HG02642 (cell line): ENCODE measurements at regions not wholly inside any gene's neighbourhood (a gene's known extent, or its start where the extent isn't known, plus 50 kb on each side); places are given as distances from the start of the nearest gene placed in this dataset.
"Not testable (repeated sequence)": the region's sequence is repeated elsewhere in the genome, so short reads cannot be mapped to it uniquely, and the experiment has no call there.

Source experiments
- ATAC-seq: cut with Tn5 transposase; IDR thresholded peaks from one replicate; pipeline ENCODE4 v1.9.1; 2021; ENCODE audit warnings: mild to moderate bottlenecking; ENCODE audit not compliant: unreplicated experiment, poor library complexity

DNA sequence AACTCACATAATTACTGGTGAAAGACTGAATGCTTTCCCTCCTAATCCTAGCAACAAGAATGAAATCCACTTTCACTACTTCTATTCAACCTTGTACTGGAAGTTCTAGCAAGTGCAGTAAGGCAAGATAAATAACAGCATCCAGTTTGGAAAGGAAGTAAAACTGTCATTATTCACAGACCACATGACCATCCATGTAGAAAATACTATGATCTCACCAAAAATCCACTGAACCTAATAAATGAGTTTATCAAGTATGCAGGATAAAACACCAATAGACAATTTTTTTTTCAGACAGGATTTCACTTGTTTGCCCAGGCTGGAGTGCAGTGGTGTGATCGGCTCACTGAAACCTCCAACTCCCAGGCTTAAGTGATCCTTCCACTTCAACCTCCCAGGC lies 117.7 kb downstream of the TMEM167A start:
- no peak for ATAC-seq

DNA sequence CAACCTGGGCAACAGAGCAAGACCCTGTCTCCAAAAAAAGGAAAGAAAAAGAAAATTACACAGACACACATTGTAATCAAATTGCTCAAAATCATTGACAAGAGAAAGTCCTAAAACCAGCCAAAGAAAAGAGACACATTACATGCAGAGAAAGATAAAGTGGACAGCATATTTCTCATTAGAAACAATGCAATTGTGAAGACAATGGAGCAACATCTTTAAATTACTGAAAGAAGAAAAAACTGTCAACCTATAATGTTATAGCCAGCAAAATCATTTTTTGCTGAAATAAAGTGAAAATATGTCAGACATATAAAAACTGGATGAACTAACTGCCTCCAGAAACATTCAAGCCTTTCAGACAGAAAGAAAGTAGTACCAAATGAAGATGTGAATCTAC lies 120.6 kb downstream of the TMEM167A start:
- no peak for ATAC-seq

DNA sequence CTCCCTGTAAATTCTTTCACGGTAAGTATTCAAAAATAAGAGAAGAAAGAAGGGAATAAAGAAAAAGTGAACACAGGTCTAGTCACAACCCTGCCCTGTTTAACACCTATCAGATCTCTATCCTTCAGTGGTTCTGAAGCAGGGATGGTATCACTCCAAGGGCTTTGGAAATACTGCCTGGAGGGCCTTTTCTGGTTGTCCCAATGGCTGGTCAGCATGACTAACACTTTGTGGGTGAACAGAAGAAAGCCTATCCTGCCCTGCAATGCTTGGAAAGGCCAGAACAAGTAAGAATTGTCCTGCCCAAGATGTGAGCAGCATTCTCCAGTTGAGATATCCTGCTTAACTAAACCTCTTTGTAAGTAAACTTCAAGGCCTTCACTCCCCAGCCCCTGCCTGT lies 124.9 kb downstream of the TMEM167A start:
- ATAC-seq: no peak

DNA sequence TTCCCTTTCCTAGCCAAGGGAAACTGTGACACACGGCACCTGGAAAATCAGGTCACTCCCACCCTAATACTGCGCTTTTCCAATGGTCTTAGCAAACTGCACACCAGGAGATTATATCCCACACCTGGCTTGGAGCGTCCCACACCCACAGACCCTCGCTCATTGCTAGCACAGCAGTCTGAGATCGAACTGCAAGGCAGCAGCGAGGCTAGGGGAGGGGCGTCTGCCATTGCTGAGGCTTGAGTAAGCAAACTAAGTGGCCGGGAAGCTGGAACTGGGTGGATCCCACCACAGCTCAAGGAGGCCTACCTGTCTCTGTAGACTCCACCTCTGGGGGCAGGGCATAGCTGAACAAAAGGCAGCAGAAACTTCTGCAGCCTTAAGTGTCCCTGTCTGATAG lies 132.9 kb downstream of the TMEM167A start:
- not testable (repeated sequence) for ATAC-seq

DNA sequence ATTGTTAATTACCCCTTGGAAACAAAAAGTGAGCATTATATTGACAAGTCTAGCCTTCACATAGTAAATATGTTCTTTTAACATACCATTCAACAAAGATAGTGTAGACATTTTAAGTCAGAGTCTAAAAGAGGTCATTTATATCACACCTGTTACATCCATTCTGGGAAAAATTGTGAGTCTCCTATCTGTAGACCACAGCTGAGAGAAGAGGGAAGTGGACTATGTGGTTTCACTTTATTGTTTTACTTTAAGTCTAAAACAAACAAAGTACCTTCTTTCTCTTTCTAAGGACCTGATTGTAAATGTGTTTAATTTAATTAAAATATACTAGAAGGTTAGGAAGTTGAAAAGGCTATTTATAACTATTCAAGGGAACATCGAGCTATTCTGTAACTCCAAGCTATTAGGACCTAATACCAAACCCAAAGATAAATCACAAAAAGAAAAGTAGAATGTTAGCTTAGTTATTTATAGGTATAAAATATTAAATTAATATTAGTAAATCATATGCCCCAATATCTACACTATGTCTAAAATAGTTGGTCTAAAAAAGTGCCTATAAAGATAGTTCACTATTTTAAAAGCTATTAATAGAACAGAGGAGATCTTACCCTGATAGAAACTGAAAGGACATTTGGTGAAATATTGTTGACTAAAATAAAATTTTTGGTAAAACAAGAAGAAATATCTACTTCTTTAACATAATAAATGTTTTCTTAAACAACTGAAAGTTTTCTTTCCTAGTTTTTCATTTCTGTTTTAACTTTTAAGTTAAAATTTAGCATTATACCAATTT lies 134.9 kb downstream of the TMEM167A start:
- ATAC-seq: no peak

DNA sequence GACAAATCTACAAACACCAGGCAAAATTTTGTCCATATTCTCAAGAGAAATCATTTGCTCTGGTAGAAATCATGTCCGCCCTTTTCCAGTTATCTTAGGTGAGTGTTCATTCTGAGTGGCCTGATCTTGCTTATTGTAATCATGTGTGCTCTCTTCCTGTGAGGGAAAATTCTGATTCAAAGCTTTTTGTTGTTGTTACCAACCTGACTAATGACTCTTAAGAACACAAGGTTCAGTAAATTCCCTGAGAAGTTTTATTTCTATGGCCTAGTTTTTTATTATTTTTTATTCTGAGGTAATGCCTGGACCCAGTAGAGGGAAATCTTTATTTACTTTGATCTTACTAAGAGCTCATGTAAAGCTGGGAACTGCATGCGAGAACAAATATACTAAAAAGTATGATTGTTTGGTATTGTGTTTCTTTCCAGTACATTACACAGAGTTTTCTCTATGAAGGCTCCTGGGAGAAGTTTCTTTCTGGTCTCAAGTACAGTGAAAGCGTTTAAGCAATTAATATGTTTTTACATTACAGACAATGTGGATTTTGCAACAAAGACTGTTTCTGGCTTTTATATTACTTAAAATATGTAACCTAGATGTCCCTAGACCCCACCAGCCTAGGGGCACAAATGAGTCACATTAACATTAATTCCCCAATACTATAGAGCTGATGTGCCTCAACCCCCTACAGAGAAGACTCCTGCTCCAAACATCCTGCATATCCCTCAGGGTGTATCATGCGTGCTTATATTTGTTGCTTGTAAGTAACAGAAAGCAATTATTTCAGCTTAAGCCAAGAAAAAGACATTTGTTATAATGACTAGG lies 138.1 kb downstream of the TMEM167A start:
- ATAC-seq: no peak

DNA sequence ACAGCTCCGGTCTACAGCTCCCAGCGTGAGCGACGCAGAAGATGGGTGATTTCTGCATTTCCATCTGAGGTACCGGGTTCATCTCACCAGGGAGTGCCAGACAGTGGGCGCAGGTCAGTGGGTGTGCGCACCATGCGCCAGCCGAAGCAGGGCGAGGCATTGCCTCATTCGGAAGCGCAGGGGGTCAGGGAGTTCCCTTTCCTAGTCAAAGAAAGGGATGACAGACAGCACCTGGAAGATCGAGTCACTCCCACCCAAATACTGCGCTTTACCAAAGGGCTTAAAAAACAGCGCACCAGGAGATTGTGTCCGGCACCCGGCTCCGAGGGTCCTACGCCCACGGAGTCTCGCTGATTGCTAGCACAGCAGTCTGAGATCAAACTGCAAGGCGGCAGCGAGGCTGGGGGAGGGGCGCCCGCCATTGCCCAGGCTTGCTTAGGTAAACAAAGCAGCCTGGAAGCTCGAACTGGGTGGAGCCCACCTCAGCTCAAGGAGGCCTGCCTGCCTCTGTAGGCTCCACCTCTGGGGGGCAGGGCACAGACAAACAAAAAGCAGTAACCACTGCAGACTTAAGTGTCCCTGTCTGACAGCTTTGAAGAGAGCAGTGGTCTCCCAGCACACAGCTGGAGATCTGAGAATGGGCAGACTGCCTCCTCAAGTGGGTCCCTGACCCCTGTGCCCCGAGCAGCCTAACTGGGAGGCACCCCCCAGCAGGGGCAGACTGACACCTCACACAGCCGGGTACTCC lies 144.5 kb downstream of the TMEM167A start:
- not testable (repeated sequence) for ATAC-seq

DNA sequence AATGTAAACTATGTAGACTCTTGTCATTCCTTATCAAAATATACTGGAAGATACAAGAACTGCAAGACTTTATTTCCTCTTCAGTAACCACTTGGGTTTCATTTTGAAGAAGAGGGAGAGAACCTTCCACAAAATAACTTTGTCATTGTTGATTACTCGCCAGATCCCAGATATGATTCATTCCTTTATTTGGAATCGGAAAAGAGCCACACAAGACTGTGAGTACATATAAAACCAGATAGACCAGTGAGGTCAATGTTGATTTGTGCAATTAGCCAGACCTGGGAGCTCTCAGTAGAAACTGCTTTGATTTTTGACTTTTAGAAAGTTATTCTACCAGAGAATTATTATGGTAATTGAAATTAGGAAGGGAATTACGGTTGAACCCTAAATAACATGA lies 146.1 kb downstream of the TMEM167A start:
- ATAC-seq: no peak

DNA sequence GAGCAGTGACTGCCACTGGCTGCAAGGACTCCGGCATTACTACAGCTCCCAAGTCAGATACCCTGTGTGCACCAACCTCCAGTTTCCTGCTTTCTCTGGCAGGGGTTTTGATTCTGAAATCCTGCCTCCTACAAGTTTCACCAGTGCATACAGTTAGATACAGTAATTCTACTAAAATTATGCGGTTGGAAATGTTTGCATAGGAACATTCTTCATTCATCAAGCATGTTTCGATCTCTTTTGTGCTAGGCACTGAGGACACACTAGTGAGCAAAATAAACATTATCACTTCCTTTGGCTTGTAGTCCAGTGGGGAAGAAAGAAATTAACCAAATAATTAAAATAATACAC lies 152.2 kb downstream of the TMEM167A start:
- ATAC-seq: no peak

DNA sequence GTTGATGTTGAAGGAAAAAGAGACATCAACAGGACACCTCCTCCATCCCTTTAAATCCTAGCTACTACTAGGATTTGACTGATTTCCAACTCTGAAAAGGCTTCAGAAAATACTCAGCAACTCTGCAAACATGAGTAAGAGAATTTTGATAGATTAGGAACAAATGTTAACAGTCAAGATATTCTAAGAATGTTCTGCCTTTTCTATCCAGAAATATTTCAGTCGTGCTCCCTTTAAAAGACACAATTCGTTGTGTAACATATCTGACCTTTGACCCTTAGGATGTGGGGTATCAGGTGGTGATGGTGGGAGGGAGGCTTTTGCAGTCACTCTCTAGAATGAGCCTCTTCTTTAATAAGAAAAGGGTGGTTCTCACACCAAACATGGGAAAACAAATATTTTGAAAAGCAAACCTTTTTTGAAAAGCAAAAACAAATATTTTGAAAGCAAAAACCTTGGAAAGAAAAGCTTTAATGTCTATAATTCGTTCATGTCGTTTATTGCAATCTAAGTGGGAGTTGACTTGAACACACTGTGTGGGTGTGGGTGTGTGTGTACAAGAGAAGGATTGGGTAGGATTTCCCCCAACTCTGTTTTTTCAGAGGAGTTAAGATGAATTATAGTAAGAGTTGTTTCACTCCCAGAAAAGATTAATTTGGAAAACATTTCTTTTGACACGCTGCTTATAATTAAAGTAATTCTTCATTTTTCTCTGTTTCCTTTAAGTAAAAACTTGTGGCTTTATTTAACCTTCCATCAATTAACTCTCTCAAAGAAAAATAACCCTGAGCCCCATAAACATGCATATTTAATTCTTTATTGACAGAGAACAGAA lies 152.8 kb downstream of the TMEM167A start:
- no peak for ATAC-seq

DNA sequence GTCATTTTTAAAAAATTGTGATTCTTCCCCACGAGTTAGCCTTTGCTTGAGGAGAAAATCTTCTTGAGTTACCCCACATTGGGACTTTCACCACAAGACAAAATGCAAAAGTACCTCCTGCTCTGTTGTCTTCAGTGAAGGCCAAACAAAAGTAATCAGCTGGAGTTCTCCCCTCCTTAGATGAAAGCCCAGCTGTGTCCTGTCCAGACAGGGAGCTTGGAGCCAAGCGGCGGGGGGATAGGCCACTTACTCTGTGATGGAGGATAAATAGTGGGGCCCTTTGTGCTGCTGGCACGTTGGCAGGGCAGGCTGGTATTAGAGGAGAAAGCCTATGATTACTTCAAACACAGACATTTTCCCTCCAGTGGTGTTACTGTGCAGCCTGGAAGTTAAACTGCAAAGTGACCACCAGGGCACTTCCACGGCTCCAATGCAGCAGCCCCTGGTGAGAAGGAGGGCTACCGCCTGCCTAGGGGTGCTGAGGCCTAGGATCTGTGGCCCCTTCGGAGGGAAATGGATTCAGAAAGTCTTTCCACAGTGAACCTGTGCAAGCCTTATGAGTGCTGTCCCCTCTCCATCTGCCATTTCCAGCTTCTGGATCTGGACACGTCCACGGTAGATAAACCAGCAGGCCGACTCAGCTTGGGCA lies 155.0 kb downstream of the TMEM167A start:
- ATAC-seq: no peak

DNA sequence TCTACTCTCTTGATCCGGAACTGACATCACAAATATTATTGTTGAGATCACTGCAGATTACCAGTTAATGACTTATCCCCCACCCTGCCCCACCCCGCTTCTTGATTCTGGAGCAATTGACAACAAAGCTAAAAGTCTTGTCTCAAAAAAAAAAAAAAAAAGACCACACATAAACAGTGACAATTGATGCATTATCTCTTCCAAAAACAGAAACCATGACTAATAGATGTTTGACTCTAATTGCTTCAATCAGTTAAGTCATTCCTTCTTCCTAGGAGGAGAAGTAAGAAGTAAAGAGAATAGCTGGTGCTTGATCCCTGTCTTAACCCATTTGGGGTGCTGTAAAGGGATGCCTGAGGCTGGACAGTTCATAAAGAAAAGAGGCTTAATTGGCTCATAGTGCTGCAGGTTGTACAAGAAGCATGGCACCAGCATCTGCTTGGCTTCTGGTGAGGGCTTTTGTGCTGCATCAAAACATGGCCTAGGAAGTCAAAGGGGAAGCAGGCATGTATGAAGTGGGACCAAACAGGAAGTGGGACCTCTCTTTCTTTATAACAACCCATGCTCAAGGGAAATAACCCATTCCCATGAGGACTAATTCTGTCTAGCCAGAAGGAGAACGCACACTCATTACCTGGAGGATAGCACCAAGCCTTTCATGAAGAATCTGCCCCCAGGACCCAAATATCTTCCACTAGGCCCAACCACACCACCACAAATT lies 158.7 kb downstream of the TMEM167A start:
- no peak for ATAC-seq

DNA sequence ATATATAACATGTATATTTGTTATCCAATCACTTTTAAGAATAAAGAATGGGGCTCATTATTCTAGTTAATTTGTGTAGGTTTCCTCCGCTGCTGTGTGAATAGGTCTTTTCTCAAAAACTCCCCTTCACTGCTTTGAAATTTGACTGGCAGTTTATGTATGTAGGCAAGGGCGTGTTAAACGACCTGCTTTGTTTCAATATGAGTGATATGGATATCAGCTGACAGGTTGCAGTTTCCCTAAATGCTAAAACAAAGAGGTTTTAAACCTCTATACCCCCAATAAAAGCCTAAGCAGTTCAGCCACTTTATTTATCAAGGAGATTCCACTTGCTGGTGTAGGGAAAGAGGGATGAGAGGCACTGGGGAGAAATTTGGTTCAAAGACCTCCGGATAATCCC lies 159.6 kb downstream of the TMEM167A start:
- ATAC-seq: peak; percentile 64

DNA sequence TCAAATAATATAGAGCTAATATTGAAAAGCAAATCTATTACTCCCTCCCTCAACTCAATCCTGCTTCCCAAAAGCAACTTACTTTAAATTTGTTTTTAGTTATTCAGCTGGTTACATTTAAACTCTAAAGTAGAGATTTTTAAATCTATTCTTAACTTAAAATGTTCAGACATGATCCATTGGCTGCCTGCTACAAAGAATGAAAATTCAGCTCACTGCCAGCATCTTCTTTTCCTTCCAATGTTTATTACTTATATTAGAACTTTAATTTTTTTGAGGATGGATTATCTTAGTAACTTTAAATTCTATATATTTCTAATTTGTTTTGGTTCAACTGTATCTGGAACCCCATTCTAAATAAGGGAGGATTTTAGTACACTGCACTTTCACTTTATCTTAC lies 163.2 kb downstream of the TMEM167A start:
- ATAC-seq: no peak

DNA sequence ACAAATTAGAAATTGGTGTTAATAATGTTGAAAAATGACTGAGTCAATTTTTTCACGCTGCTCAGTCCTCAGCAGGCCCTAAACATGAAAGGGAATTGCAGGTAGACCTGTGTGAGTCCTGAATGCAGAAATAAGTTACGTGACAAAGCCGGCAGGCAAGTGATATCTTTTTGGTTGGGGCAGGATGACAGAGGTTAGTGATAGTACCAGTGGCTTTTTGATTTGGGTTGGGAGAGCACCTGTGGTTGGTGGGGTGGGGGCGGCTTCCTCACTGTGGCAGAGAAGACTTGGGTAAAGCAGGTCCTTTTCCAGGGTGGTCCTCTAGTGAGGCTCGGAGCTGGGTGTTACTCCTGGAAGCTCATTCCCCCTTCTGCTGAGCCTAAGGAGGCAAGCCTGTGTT lies 164.7 kb downstream of the TMEM167A start:
- no peak for ATAC-seq

DNA sequence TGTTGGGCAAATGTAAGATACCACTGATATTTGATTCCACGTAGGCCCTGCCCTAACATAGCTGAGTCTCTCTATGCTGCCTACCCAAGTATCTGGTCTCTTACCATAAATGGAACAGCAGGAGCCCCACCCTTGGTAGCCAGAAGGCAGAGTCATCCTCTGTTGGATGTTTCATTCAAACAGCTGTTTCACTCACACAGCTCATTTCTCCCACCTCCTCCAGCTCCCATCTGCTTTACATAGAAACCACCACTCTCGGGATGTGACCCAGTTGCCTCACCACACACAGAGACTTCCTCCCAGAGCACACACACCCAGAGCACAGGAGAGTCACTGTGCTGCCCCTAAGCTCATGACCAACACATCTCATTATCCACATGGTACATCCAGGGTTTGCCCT lies 165.3 kb downstream of the TMEM167A start:
- ATAC-seq: no peak

DNA sequence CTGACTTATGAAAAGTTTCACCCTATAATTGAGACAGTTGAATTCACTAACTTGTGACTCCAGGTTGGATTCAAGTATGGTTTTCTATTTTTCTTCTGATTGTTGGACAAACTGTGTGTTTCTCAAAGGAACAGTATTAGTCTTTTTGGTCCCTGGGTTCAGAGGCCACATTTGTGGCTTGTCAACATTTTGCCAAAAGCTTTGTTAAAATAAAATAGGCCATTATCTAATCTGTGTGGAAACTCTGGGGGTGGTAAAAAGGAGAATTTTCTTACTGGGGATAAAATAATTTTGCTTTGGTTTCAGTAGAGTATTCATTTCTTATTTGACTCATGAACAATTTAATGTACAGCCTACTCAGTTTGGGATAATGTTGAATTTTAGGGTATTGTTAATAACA lies 166.3 kb downstream of the TMEM167A start:
- no peak for ATAC-seq

DNA sequence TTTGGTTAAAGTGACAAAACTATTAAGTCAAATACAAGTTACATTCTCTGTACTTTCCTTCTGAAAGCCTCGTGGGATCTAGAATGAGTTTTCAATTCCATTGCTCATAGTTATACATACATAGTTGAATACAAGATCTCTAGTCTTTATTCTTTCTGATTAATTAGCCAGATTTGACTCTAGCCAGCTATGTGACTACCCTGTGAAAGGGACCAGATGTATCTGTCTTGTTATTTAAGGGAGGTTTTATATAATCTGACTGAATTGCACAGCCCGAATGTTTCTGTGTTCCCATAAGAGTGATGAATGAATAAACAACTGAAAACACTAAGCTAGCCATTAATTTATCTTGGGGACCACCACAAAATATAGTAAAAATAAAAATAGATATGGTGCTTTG lies 166.7 kb downstream of the TMEM167A start:
- ATAC-seq: no peak

DNA sequence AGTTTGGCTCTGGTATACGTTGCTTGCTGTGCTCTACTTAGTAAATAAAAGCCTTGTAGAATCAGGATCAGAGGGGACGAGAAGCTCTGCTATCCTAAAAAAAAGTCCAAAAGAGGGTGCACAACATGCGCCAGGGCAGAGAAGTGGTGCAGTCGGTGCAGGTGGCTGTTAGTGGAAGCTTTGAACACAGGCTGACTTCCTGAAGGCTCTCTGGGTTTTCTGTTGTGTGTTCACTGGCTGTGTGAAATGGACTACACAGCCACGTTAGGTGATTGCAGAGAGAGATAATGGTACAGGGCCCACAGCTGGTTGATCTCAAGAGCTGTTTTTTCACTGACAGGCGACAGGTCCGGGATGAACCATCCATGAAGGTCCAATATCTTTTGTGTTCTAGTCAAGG lies 167.4 kb downstream of the TMEM167A start:
- no peak for ATAC-seq
